KMS-11 (cell line): ENCODE measurements at regions not wholly inside any gene's neighbourhood (a gene's known extent, or its start where the extent isn't known, plus 50 kb on each side); places are given as distances from the start of the nearest gene placed in this dataset.

Source experiments
- H2AFZ ChIP-seq: fragments of 200-600 bp; sonication (generic); 2 replicates; pipeline ENCODE4 v1.6.1; 2016; ENCODE audit warnings: antibody characterized with exemption, mixed run types, low read depth
- H3K27ac ChIP-seq: fragments of 200-600 bp; sonication (generic); 2 replicates; pipeline ENCODE4 v1.6.1; 2016; ENCODE audit warnings: mild to moderate bottlenecking, mixed run types
- H3K27me3 ChIP-seq: fragments of 200-600 bp; sonication (generic); 2 replicates; pipeline ENCODE4 v1.6.1; 2017; ENCODE audit warnings: mild to moderate bottlenecking, low read depth, mixed run types, moderate library complexity; ENCODE audit not compliant: insufficient read depth
- H3K36me3 ChIP-seq: fragments of 200-600 bp; sonication (generic); 2 replicates; pipeline ENCODE4 v1.6.1; 2017; ENCODE audit warnings: mild to moderate bottlenecking, mixed run types; ENCODE audit not compliant: insufficient read depth
- H3K4me1 ChIP-seq: fragments of 200-600 bp; sonication (generic); 2 replicates; pipeline ENCODE4 v1.6.1; 2016; ENCODE audit warnings: mild to moderate bottlenecking, low read depth, mixed run types; ENCODE audit not compliant: poor library complexity, severe bottlenecking
- H3K4me2 ChIP-seq: fragments of 200-600 bp; sonication (generic); 2 replicates; pipeline ENCODE4 v1.7.0; 2016; ENCODE audit warnings: mild to moderate bottlenecking, mixed run types
- H3K4me3 ChIP-seq: fragments of 200-600 bp; sonication (generic); IDR thresholded peaks from 2 replicates; pipeline ENCODE4 v1.6.1; 2017; ENCODE audit warnings: low read depth, low read length, mixed read lengths; ENCODE audit not compliant: insufficient read depth
- H3K79me2 ChIP-seq: fragments of 200-600 bp; sonication (generic); 2 replicates; pipeline ENCODE4 v1.6.1; 2016; ENCODE audit warnings: low read depth, mixed run types; ENCODE audit not compliant: insufficient read depth
- H3K9ac ChIP-seq: fragments of 200-600 bp; sonication (generic); 2 replicates; pipeline ENCODE4 v1.6.1; 2016; ENCODE audit warnings: mild to moderate bottlenecking, mixed run types
- H4K20me1 ChIP-seq: fragments of 200-600 bp; sonication (generic); 2 replicates; pipeline ENCODE4 v1.6.1; 2016; ENCODE audit warnings: mild to moderate bottlenecking, mixed run types; ENCODE audit not compliant: insufficient read depth
- CTCF ChIP-seq: fragments of 200-600 bp; sonication (generic); conservative IDR thresholded peaks from 2 replicates; pipeline ENCODE4 v1.6.1; 2017; ENCODE audit warnings: low read depth, mild to moderate bottlenecking, antibody characterized with exemption, low read length, moderate library complexity, mixed read lengths

- no peak overlapping the region for H2AFZ ChIP-seq
- no peaks in the 10 kb centered on the region for H3K36me3 ChIP-seq
- H4K20me1 ChIP-seq = no peaks in the 10 kb centered on the region
- no peak for TF ChIP-seq CTCF
- no peak overlapping the region for H3K4me3 ChIP-seq
- H3K27ac ChIP-seq = no peak overlapping the region
- H3K4me1 ChIP-seq = no peaks in the 10 kb centered on the region
- no peak overlapping the region for H3K9ac ChIP-seq
- no peak overlapping the region for H3K4me2 ChIP-seq
- no peaks in the 10 kb centered on the region for H3K79me2 ChIP-seq
- no peaks in the 10 kb centered on the region for H3K27me3 ChIP-seq
Measured at GRCh38 chr1:76012341-76013205, 62.0 kb upstream of the ST6GALNAC3 start.

GRCh38 chr1:76013206-76013581 is 61.4 kb upstream of the ST6GALNAC3 start:
- Histone ChIP-seq H3K9ac (no peak overlapping the region), H3K4me3 (no peak overlapping the region), H3K27ac (no peak overlapping the region), H2AFZ (no peak overlapping the region), H3K4me1 (no peaks in the 10 kb centered on the region), H3K27me3 (no peaks in the 10 kb centered on the region), H3K4me2 (no peak overlapping the region), H4K20me1 (no peaks in the 10 kb centered on the region), H3K79me2 (no peaks in the 10 kb centered on the region), H3K36me3 (no peaks in the 10 kb centered on the region)
- no peak for TF ChIP-seq CTCF

GRCh38 chr1:76015478-76016103 is 59.0 kb upstream of the ST6GALNAC3 start:
- Histone ChIP-seq H3K79me2 (no peaks in the 10 kb centered on the region), H3K9ac (no peak overlapping the region), H3K4me2 (no peak overlapping the region), H2AFZ (no peak overlapping the region), H3K36me3 (no peaks in the 10 kb centered on the region), H4K20me1 (no peaks in the 10 kb centered on the region), H3K4me1 (no peaks in the 10 kb centered on the region), H3K27me3 (no peaks in the 10 kb centered on the region), H3K4me3 (no peak overlapping the region), H3K27ac (no peak overlapping the region)
- no peak for TF ChIP-seq CTCF

- Histone ChIP-seq H3K36me3 (no peaks in the 10 kb centered on the region), H4K20me1 (no peaks in the 10 kb centered on the region), H2AFZ (no peak overlapping the region), H3K4me1 (no peaks in the 10 kb centered on the region), H3K27me3 (no peaks in the 10 kb centered on the region), H3K27ac (no peak overlapping the region), H3K4me3 (no peak overlapping the region), H3K4me2 (no peak overlapping the region), H3K79me2 (no peaks in the 10 kb centered on the region), H3K9ac (no peak overlapping the region)
- no peak for TF ChIP-seq CTCF
Measured at GRCh38 chr1:76018045-76018444, 56.5 kb upstream of the ST6GALNAC3 start.
